Suprapubic skin (tissue), 3 donors: ENCODE measurements at regions not wholly inside any gene's neighbourhood (a gene's known extent, or its start where the extent isn't known, plus 50 kb on each side); places are given as distances from the start of the nearest gene placed in this dataset.

Experiments
- CTCF ChIP-seq, 2 donors: fragments of 200-600 bp in 1 of 2; fragments of 450-650 bp in 1 of 2; sonication (generic) in 1 of 2; IDR thresholded peaks; one replicate each; pipeline ENCODE4 v1.5.1; 2016 to 2019; ENCODE audit warnings: antibody characterized with exemption in 2 of 2, mild to moderate bottlenecking in 1 of 2, moderate library complexity in 1 of 2
- POLR2A ChIP-seq, 2 donors: fragments of 450-650 bp; IDR thresholded peaks; one replicate each; pipeline ENCODE4 v1.6.1; 2017; ENCODE audit warnings: antibody characterized with exemption in 2 of 2, mild to moderate bottlenecking in 2 of 2, moderate library complexity in 2 of 2

DNA sequence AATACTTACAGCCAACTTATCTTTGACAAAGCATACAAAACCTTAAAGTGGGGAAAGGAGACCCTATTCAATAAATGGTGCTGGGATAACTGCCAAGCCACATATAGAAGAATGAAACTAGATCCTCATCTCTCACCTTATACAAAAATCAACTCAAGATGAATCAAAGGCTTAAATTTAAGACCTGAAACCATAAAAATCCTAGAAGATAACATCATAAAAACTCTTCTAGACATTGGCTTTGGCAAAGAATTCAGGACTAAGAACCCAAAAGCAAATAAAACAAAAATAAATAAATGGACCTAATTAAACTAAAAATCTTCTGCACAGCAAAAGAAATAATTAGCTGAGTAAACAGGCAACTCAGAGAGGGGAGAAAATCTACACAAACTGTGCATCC, 335.6 kb upstream of the PBX1 start:
- TF ChIP-seq CTCF (IDR thresholded peaks at IDR 0.05) (no peak), POLR2A (IDR thresholded peaks at IDR 0.05) (no peak)
